ENCODE measurements at regions not wholly inside any gene's neighbourhood (a gene's known extent, or its start where the extent isn't known, plus 50 kb on each side); places are given as distances from the start of the nearest gene placed in this dataset.

DNA sequence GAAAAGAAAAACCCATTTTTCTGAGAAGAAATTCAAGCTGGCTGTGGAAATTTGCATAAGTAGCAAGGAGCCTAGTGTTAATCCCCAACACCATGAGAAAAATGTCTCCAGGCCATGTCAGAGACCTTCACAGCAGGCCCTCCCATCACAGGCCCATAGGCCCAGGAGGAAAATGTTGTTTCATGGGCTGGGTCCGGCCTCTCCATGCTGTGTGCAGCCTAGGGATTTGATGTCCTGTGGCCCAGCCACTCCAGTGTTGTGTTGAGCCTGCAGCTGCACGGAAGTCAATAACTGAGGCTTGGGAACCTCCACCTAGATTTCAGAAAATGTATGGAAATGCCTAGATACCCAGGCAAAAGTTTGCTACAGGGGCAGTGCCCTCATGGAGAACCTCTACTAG lies 432.2 kb downstream of the IPO8 start:
- TF ChIP-seq CTCF (IDR thresholded peaks at IDR 0.05) (no peak), EZH2 (IDR thresholded peaks at IDR 0.05; ENCODE audit: borderline replicate concordance, insufficient read depth, low read depth, low read length, poor library complexity, severe bottlenecking) (no peak)
